ENCODE measurements at regions not wholly inside any gene's neighbourhood (a gene's known extent, or its start where the extent isn't known, plus 50 kb on each side); places are given as distances from the start of the nearest gene placed in this dataset.

DNA sequence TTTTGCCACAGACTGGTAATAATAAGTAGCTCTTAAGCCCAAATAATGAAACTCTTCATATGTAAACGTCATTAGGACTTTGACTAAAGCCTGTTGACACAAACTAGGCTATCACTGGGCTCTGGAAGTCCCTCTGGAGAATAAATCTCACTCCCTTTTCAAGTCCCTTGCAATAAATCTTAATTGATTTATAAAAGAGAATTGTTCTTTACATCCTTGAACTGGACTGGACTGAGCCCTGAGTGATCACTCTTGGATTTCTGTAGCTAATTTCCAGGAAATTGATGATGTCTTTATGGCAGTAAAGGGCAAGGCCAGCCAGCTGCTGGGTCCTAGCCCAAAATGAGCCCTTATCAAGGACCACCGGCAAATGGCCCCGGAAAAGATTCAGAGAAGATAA lies 1162.7 kb downstream of the BCL11B start:
- TF ChIP-seq CTCF (IDR thresholded peaks at IDR 0.05; ENCODE audit: extremely low read depth in 1 of 2, insufficient read depth in 1 of 2, low read depth in 1 of 2, low read length in 2 of 2), result no peak
- TF ChIP-seq POLR2AphosphoS5 (IDR thresholded peaks at IDR 0.05; ENCODE audit: insufficient read depth, low read depth, low read length), result no peak
- TF ChIP-seq POLR2A (IDR thresholded peaks at IDR 0.05; ENCODE audit: low read depth, low read length), result no peak
- no peak for TF ChIP-seq EZH2 (IDR thresholded peaks at IDR 0.05; ENCODE audit: borderline replicate concordance, low read depth, low read length, severe bottlenecking)
- TF ChIP-seq MYC (IDR thresholded peaks at IDR 0.05; ENCODE audit: low read depth, low read length), result no peak
- TF ChIP-seq JUN (IDR thresholded peaks at IDR 0.05; ENCODE audit: borderline replicate concordance, insufficient read depth, insufficient read length, low read depth), result no peak
- no peak for TF ChIP-seq GATA2 (IDR thresholded peaks at IDR 0.05; ENCODE audit: insufficient read depth, insufficient read length, low read depth, low read length)
